ENCODE measurements at regions not wholly inside any gene's neighbourhood (a gene's known extent, or its start where the extent isn't known, plus 50 kb on each side); places are given as distances from the start of the nearest gene placed in this dataset.

DNA sequence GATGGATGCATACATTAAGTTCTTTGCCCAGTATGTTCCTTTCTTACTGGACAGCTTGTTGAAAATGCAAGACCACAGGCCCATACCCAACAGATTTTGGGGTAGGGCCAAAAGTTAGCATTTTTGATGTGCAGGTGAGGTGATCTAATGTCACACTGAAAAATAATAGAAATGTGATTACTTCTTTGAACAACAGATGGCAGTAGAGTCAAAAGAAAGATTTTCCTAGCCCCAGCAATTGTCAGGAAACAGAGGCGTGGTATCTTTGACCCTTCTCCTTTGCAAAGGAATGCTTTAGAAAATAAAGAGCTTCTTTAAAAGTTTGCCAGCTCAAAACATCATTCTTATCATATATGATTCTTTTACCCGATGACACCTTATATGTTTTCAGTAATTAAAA is 343.6 kb upstream of the SYT4 start:
- TF ChIP-seq, protein P1, sequence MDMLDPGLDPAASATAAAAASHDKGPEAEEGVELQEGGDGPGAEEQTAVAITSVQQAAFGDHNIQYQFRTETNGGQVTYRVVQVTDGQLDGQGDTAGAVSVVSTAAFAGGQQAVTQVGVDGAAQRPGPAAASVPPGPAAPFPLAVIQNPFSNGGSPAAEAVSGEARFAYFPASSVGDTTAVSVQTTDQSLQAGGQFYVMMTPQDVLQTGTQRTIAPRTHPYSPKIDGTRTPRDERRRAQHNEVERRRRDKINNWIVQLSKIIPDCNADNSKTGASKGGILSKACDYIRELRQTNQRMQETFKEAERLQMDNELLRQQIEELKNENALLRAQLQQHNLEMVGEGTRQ (CRISPR knock-in tag; IDR thresholded peaks at IDR 0.05), result no peak
- TF ChIP-seq ZBTB21 (CRISPR knock-in tag; IDR thresholded peaks at IDR 0.05; ENCODE audit: borderline replicate concordance), result no peak
